ENCODE measurements at regions not wholly inside any gene's neighbourhood (a gene's known extent, or its start where the extent isn't known, plus 50 kb on each side); places are given as distances from the start of the nearest gene placed in this dataset.

GRCh38 chr2:14011190-14011589 is 621.3 kb upstream of the LRATD1 start:
- no peak for TF ChIP-seq CTCF (IDR thresholded peaks at IDR 0.05)
- TF ChIP-seq POLR2A (IDR thresholded peaks at IDR 0.05), result no peak

Measured in body of pancreas (tissue), 4 donors.